NK-92 treated with Interleukin-12 subunit alpha and Interleukin-12 subunit beta, amount 100 ng/mL, for 24 hours (cell line): ENCODE measurements at regions not wholly inside any gene's neighbourhood (a gene's known extent, or its start where the extent isn't known, plus 50 kb on each side); places are given as distances from the start of the nearest gene placed in this dataset.
"Not testable (repeated sequence)": the region's sequence is repeated elsewhere in the genome, so short reads cannot be mapped to it uniquely, and the experiment has no call there.

ENCODE experiments used
- DNase-seq: peaks from one replicate; lab custom pipeline; 2025; lab: John Stamatoyannopoulos, UW

- DNase-seq: no peak
These were observed 233.1 kb upstream of the MSX2 start for GRCh38 chr5:174491265-174491664.

DNA sequence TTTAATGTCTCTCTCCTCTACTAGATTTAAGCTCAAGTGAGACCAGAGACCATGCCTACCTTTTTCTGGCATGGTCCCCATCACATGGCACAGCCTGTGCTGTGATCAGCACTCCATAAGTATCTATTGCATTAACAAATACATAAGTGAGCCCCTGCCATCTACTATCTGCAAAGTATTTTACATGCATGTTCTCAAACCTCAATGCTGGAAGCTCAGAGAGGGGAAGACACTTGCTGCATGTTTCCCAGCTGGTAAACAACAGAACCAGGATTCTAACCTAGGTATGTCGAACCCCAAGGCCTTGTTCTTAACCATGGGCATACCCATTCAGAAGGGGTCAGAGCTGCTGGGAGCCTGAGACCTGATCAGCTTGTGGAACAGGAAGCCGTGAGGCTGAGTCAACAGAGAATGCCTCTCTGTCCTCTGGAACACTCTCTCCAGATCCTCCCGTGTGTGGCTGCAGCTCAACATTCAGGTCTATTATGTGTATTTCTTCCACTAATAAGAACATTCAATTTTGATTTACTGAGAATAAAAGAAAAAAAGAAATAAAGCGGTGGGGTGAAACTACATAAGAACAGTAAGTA lies 232.5 kb upstream of the MSX2 start:
- DNase-seq: no peak

GRCh38 chr5:174493530-174493929 lies 230.9 kb upstream of the MSX2 start:
- no peak for DNase-seq

GRCh38 chr5:174497939-174498338 lies 226.4 kb upstream of the MSX2 start:
- not testable (repeated sequence) for DNase-seq

DNA sequence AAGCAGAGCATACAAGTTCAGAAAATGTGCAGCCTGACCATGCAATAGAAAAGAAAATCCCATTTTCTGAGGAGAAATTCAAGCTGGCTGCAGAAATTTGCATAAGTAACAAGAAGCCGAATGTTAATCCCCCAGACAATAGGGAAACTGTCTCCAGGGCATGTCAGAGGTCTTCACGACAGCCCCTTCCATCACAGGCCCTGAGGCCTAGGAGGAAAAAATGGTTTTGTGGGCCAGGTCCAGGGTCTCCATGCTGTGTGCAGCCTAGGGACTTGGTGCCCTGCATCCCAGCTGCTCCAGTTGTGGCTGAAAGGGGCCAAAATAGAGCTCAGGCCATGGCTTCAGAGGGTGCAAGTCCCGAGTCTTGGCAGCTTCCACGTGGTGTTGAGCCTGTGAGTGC lies 225.8 kb upstream of the MSX2 start:
- not testable (repeated sequence) for DNase-seq

GRCh38 chr5:174500636-174501035 lies 223.7 kb upstream of the MSX2 start:
- DNase-seq: no peak

DNA sequence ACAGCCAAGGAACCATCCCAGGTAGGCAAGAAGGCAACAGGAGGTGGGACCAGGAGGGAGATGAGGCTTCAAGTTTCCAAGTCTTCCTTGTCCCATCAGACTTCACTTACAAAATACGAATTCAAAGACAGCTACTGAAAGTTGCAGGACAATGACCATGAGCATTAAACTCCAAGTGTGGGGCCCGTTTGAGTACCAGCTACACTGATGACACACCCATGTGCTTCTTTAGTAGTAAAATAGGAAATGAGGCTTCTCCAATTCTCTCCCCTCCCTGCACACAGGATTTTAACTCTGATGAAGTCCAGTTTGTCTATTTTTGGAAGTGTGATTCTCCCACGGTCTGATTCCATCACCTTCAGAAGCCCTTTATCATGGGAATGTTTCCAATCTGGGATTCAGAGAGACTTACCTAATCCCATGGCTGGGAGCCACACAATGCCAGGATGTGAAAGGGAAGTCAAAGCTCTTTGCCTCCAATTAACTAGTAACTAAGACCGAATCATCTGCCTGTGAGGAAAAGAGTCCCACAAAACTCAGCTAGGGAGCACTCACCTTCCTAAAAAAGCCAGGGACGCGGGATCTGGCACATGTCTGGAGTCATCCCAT lies 222.8 kb upstream of the MSX2 start:
- DNase-seq: no peak

- no peak for DNase-seq
These were observed 221.3 kb upstream of the MSX2 start for GRCh38 chr5:174503086-174503460.

DNA sequence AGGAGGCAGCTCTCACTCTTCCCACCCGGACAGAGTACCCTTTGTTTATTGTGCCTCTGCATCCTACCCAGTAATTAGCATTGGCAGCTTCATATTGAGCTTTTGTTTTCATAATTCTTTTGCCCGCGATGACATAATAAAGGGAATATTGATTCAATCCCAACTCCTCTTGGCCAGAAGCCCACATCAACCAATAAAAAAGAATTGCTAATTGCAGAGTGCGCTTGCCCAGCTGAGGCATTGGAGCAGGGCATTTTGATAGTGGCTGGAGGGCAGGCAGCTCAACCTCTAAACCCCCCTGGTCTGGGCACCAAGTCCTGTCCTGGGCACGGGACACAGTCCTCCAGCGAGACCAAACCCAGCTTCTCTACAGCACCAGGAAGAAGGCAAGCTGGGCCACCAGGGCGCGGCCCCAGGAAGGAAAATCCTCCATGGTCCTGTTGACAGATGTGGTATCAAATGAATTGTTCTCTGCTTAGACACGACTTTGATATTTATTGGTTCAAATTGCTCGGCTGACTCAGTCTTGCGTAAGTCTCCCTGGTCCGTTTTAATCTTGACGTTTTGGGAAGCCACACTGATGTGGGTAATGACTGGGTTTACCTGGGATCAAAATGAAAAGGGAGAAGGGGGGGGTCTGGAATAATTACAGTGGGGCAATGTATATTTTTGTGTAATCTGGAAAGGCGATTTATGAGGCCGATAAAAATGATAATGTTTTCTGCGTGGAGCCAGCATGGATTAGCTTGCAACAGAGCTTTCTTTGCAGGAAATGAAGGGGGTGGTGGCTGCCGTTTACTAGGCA lies 220.7 kb upstream of the MSX2 start:
- no peak for DNase-seq

GRCh38 chr5:174504266-174504726 lies 220.1 kb upstream of the MSX2 start:
- DNase-seq: no peak

GRCh38 chr5:174505621-174506020 lies 218.8 kb upstream of the MSX2 start:
- DNase-seq: no peak

DNA sequence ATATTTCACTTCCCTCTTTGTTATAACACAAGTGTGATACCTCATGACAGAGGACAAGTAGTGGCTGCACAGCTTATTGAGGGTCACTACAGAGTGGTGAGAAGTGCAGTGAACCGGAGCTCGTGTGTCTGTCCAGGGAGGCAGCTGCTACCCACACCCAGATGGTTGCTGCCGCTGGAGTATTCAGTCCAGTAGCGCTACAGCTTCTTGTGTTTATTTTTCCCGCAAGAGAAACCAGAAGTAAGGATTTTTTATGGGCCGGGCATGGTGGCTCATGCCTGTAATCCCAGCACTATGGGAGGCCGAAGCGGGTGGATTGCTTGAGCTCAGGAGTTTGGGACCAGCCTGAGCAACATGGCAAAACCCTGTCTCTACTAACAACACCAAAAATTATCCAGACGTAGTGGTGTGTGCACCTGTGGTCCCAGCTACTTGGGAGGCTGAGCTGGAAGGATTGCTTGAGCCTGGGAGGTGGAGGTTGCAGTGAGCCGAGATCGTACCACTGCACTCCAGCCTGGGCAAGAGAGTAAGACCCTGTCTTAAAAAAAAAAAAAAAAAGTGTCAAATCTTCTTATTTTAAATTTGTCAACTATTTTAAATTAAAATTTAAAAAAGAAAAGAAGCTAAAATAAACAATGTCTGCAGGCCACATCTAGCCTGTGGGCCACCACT lies 213.5 kb upstream of the MSX2 start:
- not testable (repeated sequence) for DNase-seq

GRCh38 chr5:174511714-174512253 lies 212.6 kb upstream of the MSX2 start:
- no peak for DNase-seq

GRCh38 chr5:174514325-174514724 lies 210.1 kb upstream of the MSX2 start:
- no peak for DNase-seq

DNA sequence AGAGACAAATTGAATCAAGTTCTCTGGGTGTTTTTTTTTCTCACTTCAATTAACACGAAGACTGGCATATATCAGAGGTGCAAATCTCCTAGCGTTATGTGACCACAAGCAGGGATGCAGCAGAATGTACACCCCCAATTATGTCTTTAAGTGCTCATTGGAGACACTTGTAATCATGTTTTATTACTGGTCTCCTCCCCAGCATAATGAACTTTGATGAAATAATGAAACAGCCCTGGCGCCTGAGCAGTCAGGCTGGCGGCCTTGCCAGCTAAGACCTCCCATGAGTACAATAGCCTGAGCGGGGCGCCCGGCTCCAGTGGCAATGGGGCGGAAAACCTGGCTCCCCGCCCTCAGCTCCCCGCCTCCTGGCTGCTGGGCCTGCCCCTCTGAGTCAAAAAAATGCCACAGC lies 209.4 kb upstream of the MSX2 start:
- DNase-seq: no peak

DNA sequence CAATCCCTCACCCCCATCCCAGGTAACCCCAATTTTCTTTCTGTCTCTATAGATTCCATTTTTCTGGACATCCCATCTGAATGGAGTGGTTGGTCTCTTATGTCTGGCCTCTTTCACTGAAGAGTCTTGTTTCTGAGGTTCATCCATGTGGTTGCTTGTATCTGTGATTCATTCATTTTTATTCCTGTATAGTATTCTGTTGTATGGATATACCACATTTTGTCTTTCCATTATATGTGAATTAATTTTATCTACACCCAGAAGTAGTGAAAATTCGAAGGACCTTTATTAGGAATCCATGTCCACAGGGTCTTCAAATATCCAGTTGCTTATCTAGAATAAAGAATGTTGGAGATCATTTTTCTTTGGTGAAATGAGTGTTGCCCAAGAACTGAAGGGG lies 207.6 kb upstream of the MSX2 start:
- DNase-seq: no peak

DNA sequence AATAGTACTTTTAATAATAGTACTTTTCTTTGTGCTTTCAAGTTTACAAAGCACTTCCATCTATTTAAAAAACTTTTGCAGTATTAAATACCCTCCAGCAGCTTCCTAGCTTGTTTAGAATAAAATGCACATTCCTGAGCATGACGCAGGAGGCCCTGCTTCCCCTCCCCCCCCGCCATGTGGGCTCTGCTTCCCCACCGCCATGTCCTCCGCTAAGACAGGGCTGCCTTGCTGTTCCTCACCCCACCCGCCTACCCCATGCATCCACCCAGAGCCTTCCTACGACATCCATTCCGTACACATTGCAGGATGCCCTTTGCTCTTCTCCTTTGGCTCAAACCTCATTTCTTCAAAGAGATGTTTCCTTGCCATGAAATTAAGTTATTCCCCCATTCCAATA lies 205.9 kb upstream of the MSX2 start:
- DNase-seq: no peak

DNA sequence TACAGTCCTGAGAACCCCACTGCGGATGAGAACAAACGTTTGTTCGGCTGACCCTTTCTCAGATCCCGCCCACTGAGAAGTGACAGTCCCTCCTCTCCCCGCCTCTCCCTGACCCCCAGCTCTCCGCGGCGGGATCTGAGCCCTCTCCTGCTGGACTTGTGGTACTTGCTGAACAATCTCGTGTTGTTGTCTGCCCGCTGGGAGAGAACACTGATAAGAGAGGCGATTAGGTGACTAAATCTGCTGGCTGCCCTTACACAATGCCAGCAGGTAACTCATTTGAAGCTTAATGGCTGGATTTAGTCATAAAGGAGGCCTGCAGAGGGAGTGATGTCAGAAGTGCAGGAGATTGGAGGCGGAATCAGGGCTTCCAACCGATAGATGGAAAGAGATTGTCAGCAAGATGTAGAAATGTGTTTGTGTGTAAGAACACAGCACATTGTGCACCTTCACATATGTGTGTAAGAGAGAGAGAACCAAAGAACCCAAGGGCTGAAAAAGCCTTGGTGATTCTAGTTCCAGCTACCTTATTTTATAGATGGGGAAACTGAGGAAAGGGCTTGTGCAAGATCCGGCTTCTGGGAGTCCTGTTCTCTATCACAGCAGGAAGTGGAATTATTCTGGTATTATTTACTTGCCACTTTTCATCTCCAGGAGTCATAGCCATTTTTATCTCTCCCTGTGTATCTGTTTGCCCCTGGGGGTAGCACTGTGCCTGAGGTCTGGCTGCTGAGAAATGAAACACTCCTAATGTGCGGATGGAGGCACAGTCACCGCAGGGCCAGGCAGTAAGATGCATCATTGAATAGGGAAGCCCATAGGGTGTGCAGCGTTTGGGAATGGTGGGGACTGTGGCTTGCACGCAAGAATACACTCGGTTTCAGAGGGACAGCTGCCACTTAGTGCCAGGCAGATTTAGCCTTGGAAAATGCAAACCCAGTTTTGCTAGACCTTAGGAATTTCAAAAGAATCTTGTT lies 203.7 kb upstream of the MSX2 start:
- DNase-seq: no peak

DNA sequence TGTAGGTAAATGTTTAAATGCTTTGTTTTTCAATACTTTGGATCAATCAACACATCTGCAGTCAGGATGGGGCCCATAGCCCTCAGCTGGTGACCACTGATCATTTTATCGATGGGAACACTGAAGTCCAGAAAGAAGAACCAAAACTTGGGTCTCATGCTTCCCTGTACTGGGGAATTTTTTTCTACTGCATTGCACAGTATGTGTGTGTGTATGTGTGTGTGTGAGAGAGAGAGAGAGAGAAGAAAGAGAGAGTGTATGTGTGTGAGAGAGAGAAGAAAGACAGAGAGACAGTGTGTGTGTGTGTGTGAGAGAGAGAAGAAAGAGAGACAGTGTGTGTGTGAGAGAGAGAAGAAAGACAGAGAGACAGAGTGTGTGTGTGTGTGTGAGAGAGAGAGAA lies 202.9 kb upstream of the MSX2 start:
- DNase-seq: no peak

- DNase-seq: no peak
These were observed 201.7 kb upstream of the MSX2 start for GRCh38 chr5:174522480-174523260.
